Activated CD8-positive, alpha-beta T cell treated with anti-CD3 and anti-CD28 coated beads for 36 hours (primary cell): ENCODE measurements at regions not wholly inside any gene's neighbourhood (a gene's known extent, or its start where the extent isn't known, plus 50 kb on each side); places are given as distances from the start of the nearest gene placed in this dataset.

ENCODE experiments used
- ATAC-seq: fragments of 200-7000 bp; cut with Tn5 transposase; one replicate; pipeline ENCODE4 v1.10.0; 2021; ENCODE audit warnings: mild to moderate bottlenecking, moderate library complexity
- CTCF ChIA-PET: fragments of 350-600 bp; sonication (Branson Sonifier 250); formaldehyde crosslinking; loops from one replicate; lab custom pipeline; 2021; ENCODE audit warnings: antibody characterized with exemption; lab: Charles Lee
- POLR2A ChIA-PET: fragments of 350-600 bp; sonication (Branson Sonifier 250); formaldehyde crosslinking; loops from one replicate; lab custom pipeline; 2021; ENCODE audit warnings: antibody characterized with exemption; lab: Charles Lee
- DNase-seq: peaks from one replicate; pipeline ENCODE4 v3.0.0-alpha.2; 2020
- H3K27ac Mint-ChIP-seq: one replicate; pipeline ENCODE4 v1.8.0; 2021; ENCODE audit warnings: mild to moderate bottlenecking, mixed read lengths
- H3K27me3 Mint-ChIP-seq: one replicate; pipeline ENCODE4 v1.8.0; 2021; ENCODE audit warnings: mixed read lengths
- H3K36me3 Mint-ChIP-seq: one replicate; pipeline ENCODE4 v1.8.0; 2021; ENCODE audit warnings: low read depth, mixed read lengths
- H3K4me1 Mint-ChIP-seq: one replicate; pipeline ENCODE4 v1.8.0; 2021; ENCODE audit warnings: low read depth, mixed read lengths
- H3K4me3 Mint-ChIP-seq: one replicate; pipeline ENCODE4 v1.8.0; 2021; ENCODE audit warnings: mild to moderate bottlenecking, moderate library complexity, mixed read lengths
- H3K9me3 Mint-ChIP-seq: one replicate; pipeline ENCODE4 v1.8.0; 2021; ENCODE audit warnings: mixed read lengths
- intact Hi-C: fragments of 100-400 bp; cut with micrococcal nuclease; formaldehyde crosslinking; loops from one replicate; pipeline ENCODE4 v1.10.0; 2022
- TF ChIP-seq, protein P1 (sequence below): fragments of 200-600 bp; IDR thresholded peaks from one replicate; pipeline ENCODE4 v1.8.0; 2022; ENCODE audit warnings: antibody characterized with exemption, mild to moderate bottlenecking

DNA sequence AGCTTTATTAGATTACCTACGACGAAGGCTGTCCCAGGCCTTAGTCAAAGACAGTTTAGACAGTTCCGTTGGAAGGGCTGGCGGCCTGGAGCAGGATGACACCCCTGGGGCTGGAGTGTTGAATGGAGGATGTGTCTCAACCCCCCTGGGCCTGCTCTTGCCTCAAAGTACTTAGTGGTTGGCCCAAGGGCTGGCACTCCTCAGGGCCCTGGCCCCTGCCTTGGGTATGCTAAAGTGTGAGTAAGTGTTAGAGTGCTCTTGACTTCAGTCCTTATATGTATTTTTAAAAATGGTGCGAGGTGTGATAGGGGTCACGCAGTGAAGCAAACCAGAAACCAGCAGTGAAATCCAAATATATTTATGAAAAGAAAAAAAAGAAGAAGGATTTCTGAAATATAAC lies 261.6 kb downstream of the KTN1 start:
- DNase-seq (no peak), ATAC-seq (no peak)
- no peaks in the 10 kb centered on the region for H3K27me3 Mint-ChIP-seq
- no peaks in the 10 kb centered on the region for H3K4me1 Mint-ChIP-seq
- POLR2A ChIA-PET, result no interaction called here
- CTCF ChIA-PET, result no interaction called here
- H3K36me3 Mint-ChIP-seq, result no peaks in the 10 kb centered on the region
- H3K27ac Mint-ChIP-seq, result no peak overlapping the region
- no peak overlapping the region for H3K4me3 Mint-ChIP-seq
- TF ChIP-seq, protein P1, sequence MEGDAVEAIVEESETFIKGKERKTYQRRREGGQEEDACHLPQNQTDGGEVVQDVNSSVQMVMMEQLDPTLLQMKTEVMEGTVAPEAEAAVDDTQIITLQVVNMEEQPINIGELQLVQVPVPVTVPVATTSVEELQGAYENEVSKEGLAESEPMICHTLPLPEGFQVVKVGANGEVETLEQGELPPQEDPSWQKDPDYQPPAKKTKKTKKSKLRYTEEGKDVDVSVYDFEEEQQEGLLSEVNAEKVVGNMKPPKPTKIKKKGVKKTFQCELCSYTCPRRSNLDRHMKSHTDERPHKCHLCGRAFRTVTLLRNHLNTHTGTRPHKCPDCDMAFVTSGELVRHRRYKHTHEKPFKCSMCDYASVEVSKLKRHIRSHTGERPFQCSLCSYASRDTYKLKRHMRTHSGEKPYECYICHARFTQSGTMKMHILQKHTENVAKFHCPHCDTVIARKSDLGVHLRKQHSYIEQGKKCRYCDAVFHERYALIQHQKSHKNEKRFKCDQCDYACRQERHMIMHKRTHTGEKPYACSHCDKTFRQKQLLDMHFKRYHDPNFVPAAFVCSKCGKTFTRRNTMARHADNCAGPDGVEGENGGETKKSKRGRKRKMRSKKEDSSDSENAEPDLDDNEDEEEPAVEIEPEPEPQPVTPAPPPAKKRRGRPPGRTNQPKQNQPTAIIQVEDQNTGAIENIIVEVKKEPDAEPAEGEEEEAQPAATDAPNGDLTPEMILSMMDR, result no peak
- intact Hi-C loops, result no loop called here
- peaks cover 2% of the 10 kb centered on the region for H3K9me3 Mint-ChIP-seq

DNA sequence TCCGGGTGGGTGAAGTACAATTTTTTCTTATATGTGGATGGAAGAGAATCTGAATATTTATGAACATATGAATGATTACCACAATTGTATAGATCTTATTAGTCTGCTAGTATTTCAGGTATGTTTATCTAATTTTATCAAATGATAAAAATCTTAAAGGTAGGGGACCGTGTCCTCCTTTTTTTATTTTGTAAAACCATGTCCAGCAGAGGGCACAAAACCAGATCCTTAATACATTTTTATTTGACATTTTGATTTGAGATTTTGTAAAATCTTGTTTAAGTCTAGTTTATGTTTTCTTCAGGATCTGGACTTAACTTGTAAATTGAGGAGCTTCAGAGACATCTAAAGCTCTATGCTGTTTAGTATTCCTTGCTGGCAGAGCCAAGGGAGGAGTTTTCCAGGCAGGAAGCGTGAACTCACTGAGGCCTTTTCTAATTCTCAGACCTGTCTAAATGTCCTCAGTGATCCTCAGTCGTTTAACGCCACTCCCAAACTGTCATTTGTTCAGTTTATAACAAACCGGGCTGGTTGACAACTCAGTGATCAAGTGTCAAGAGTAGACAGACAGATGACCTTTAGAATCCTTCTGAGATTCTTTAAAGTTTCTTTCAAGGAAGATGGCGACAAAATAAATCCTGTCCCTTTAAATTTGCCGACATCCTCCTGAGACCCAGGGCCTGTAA lies 263.9 kb downstream of the KTN1 start:
- H3K9me3 Mint-ChIP-seq, result peaks cover 2% of the 10 kb centered on the region
- POLR2A ChIA-PET, result no interaction called here
- intact Hi-C loops, result no loop called here
- H3K27me3 Mint-ChIP-seq, result peaks cover 2% of the 10 kb centered on the region
- H3K4me1 Mint-ChIP-seq, result peaks cover 2% of the 10 kb centered on the region
- H3K36me3 Mint-ChIP-seq, result no peaks in the 10 kb centered on the region
- TF ChIP-seq, protein P1, result peak; percentile 26
- no peak overlapping the region for H3K4me3 Mint-ChIP-seq
- no peak overlapping the region for H3K27ac Mint-ChIP-seq
- CTCF ChIA-PET, result interaction anchor here (1.1 to 2.1 kb wide), 3 partner anchors 9 to 631 kb away, joined by 3 to 5 read pairs (median 4); no protein-coding TSS in a partner anchor
- no peak for ATAC-seq
- no peak for DNase-seq

DNA sequence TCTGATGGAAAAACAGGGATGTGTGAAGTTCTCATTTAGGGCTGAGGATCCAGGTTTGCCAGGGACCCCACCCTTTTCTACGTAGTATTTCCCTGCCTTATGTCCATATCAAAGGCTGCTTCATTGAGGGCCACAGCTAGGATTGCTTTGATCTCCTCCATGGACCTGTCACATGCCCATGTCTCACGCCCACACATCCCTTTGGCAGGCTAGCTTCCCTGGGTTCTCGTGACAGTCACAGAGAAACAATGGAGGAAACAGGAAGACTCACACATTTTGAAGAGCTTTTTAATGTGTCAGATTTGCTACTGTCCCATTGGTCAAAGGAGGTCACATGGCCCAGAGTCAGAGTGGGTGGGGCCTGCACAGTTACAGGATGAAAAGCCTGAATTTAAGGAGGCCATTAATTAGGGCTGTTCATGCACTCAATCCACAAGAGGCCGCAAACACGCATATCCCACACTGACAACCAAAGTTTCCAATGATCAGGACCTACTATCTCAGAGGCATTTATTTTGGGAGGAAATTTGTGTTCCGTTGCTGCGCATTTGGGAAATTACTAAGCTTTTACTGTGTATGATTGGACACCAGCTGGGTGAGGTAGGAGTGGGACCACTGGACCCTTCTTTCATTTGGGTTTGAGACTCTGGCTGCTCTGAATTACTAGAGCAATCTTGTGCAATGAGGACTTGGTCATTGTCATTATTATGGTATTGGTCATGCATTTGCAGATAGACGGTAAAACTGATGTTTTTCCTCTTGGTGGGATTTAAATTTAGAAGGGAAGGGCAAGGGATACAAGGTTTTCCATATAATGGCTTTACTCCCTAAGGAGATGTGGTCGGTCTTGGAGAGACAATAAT lies 266.2 kb downstream of the KTN1 start:
- Mint-ChIP-seq H3K4me3 (no peak overlapping the region), H3K27me3 (peaks cover 2% of the 10 kb centered on the region), H3K27ac (no peak overlapping the region), H3K36me3 (no peaks in the 10 kb centered on the region), H3K9me3 (no peaks in the 10 kb centered on the region), H3K4me1 (peaks cover 2% of the 10 kb centered on the region)
- intact Hi-C loops, result no loop called here
- ChIA-PET CTCF (interaction anchor here (2.1 kb wide), 1 partner anchor 628 kb away, joined by 5 read pairs; no protein-coding TSS in a partner anchor), POLR2A (no interaction called here)
- DNase-seq (peak; percentile 12), ATAC-seq (peak; percentile 24)
- TF ChIP-seq, protein P1, result no peak

DNA sequence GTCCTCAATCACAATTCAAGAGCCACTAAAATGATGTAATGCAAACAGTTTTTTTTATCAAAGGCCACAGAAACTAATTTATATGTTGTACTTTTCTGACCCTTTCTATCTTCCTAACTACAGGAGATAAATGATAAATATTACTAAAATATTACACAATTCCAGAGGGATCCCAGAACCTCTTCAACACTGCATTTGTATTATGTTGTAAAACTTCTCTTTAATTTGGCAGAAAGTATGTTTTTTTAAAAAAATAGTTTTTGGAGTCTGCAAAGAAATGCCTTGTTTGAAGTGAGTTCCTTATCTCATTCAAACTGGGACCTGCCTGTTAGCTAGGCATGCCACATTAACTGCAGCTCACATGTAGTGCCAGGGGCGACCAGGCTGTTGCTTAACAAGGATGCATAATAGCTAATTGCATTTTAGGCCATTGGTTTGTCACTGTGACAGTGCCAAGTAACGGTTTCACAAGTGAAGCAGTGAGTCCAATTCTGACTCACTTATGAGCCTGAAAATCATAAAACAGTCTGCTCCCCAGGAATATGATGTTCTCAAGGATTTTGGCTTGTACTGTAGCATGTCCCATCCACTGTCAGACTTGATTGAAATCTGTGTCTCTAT lies 266.9 kb downstream of the KTN1 start:
- ChIA-PET POLR2A (no interaction called here), CTCF (no interaction called here)
- no peaks in the 10 kb centered on the region for H3K36me3 Mint-ChIP-seq
- no peaks in the 10 kb centered on the region for H3K9me3 Mint-ChIP-seq
- peaks cover 2% of the 10 kb centered on the region for H3K4me1 Mint-ChIP-seq
- intact Hi-C loops, result no loop called here
- TF ChIP-seq, protein P1, result no peak
- H3K27ac Mint-ChIP-seq, result no peak overlapping the region
- no peak overlapping the region for H3K4me3 Mint-ChIP-seq
- ATAC-seq, result no peak
- DNase-seq, result no peak
- H3K27me3 Mint-ChIP-seq, result peaks cover 2% of the 10 kb centered on the region
